Adrenal gland (tissue), 9 donors: ENCODE measurements at regions not wholly inside any gene's neighbourhood (a gene's known extent, or its start where the extent isn't known, plus 50 kb on each side); places are given as distances from the start of the nearest gene placed in this dataset.

ENCODE experiments used
- DNase-seq, 7 donors: peaks; one replicate each; pipeline ENCODE4 v3.0.0-alpha.2; 2019 to 2020
- H3K27ac ChIP-seq, 5 donors: fragments of 200-600 bp; sonication (generic) in 4 of 5; 1 replicate in 3 of 5; 2 replicates in 2 of 5; pipeline versions ENCODE4 v1.5.1 to v1.8.0; 2016 to 2020; ENCODE audit warnings: mild to moderate bottlenecking in 1 of 5
- H3K27me3 ChIP-seq: fragments of 200-600 bp; 2 replicates; pipeline ENCODE4 v1.8.0; 2021
- H3K36me3 ChIP-seq, 2 donors: fragments of 200-600 bp; replicated peaks in 1 of 2; 1 replicate in 1 of 2; 2 replicates in 1 of 2; pipeline versions ENCODE4 v1.5.1 to v1.8.0; 2018 to 2022
- H3K4me1 ChIP-seq, 2 donors: fragments of 200-600 bp; replicated peaks in 1 of 2; 1 replicate in 1 of 2; 2 replicates in 1 of 2; pipeline versions ENCODE4 v1.5.1 to v1.8.0; 2018 to 2021
- H3K4me3 ChIP-seq, 4 donors: fragments of 200-600 bp; sonication (generic) in 3 of 4; one replicate each; pipeline ENCODE4 v1.5.1; 2016 to 2018
- H3K9me3 ChIP-seq, 3 donors: fragments of 200-600 bp; sonication (generic) in 1 of 3; replicated peaks in 1 of 3; 1 replicate in 2 of 3; 2 replicates in 1 of 3; pipeline versions ENCODE4 v1.5.1 to v1.8.0; 2016 to 2021
- POLR2A ChIP-seq, 2 donors: fragments of 450-650 bp; IDR thresholded peaks; one replicate each; pipeline ENCODE4 v1.6.1; 2017; ENCODE audit warnings: antibody characterized with exemption in 2 of 2, mild to moderate bottlenecking in 2 of 2, moderate library complexity in 1 of 2
- WGBS, 4 donors: extraction: QIAGEN DNeasy Blood & Tissue Kit in 2 of 4; methylation state at CpG; one replicate each; pipeline versions ENCODE4 v1.1.5 to v1.1.7; 2013 to 2017; 5-methylcytosine and 5-hydroxymethylcytosine counted together
- intact Hi-C, 2 donors: fragments of 100-400 bp; cut with DNase I; formaldehyde crosslinking; loops; one replicate each; pipeline versions ENCODE4 v1.14.1 to v1.15.0; 2022 to 2023
- TF ChIP-seq, protein P1 (sequence below), 6 experiments: fragments of 450-650 bp in 4 of 6; fragments of 200-600 bp in 2 of 6; sonication (generic) in 1 of 6; IDR thresholded peaks; 1 replicate in 5 of 6; 2 replicates in 1 of 6; pipeline versions ENCODE4 v1.5.1 to v1.8.0; 2016 to 2021; ENCODE audit warnings: antibody characterized with exemption in 6 of 6, mild to moderate bottlenecking in 2 of 6, moderate library complexity in 1 of 6
- donor health status: healthy with polysubstance abuse.
- donor health status: Bipolar disorder and iron deficiency.
- donor health status: DM: yes; HTN: yes; CAD: no.
- donor health status: DM: no; HTN: no; CAD: no.
- donor health status: DM: no; HTN: no; CAD: no.

DNA sequence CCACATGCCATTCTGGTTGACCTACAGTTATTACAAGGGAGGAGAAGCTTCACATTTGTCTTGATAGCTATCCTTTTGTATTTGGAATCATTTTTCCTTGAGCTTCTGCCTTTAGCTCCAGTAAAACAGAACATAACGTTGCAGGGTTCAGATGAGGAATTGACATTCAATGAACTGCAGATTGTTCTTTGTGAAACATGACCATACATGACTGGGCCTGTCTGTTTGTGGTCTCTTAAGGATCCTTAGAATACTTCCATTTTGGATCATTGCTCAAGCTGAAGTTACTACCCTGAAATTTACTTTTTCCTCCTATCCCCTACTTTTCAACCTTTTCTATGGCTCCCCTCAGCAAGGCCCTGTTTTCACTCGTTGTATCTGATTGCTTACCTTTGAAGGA is 1281.7 kb upstream of the CELF4 start:
- Histone ChIP-seq H3K9me3 (no peaks in the 10 kb centered on the region), H3K4me1 (no peaks in the 10 kb centered on the region), H3K36me3 (no peaks in the 10 kb centered on the region), H3K27ac (no peak overlapping the region), H3K4me3 (no peak overlapping the region), H3K27me3 (no peaks in the 10 kb centered on the region)
- intact Hi-C loops: no loop called here
- 63 to 72% (median 64%) methylated on average over 2 of the region's 2 CpGs for WGBS, 4 donors
- no peak for DNase-seq
- TF ChIP-seq POLR2A (IDR thresholded peaks at IDR 0.05): no peak
- TF ChIP-seq, protein P1, sequence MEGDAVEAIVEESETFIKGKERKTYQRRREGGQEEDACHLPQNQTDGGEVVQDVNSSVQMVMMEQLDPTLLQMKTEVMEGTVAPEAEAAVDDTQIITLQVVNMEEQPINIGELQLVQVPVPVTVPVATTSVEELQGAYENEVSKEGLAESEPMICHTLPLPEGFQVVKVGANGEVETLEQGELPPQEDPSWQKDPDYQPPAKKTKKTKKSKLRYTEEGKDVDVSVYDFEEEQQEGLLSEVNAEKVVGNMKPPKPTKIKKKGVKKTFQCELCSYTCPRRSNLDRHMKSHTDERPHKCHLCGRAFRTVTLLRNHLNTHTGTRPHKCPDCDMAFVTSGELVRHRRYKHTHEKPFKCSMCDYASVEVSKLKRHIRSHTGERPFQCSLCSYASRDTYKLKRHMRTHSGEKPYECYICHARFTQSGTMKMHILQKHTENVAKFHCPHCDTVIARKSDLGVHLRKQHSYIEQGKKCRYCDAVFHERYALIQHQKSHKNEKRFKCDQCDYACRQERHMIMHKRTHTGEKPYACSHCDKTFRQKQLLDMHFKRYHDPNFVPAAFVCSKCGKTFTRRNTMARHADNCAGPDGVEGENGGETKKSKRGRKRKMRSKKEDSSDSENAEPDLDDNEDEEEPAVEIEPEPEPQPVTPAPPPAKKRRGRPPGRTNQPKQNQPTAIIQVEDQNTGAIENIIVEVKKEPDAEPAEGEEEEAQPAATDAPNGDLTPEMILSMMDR (IDR thresholded peaks at IDR 0.05): no peak

GRCh38 chr18:38843291-38843690 is 1277.7 kb upstream of the CELF4 start:
- WGBS, 4 donors: 39 to 63% (median 56%) methylated on average over 2 of the region's 2 CpGs
- DNase-seq: no peak
- intact Hi-C loops: no loop called here
- Histone ChIP-seq H3K27ac (no peak overlapping the region), H3K36me3 (no peaks in the 10 kb centered on the region), H3K4me3 (no peak overlapping the region), H3K9me3 (no peaks in the 10 kb centered on the region), H3K27me3 (no peaks in the 10 kb centered on the region), H3K4me1 (no peaks in the 10 kb centered on the region)
- no peak for TF ChIP-seq POLR2A (IDR thresholded peaks at IDR 0.05)
- TF ChIP-seq, protein P1 (IDR thresholded peaks at IDR 0.05): no peak

DNA sequence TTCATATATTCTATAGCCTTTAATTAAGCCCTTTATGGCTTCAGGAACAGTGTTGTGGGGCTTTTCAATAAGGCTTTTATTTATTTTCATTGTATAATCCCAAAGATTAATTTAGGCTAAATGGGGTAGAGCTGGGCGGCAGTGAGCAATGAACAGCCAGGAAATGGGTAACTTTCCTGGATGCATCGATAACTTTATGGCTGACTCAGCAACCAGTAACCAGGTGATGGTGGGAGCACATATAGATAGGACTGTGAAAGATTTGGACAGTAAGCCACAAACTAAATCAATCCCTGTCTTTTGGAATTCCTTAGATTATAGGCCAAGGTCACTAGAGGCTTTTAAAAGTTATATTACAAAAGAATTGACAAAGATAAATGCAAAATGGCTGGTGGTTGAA is 1260.6 kb upstream of the CELF4 start:
- Histone ChIP-seq H3K4me3 (no peak overlapping the region), H3K4me1 (no peaks in the 10 kb centered on the region), H3K36me3 (no peaks in the 10 kb centered on the region), H3K27ac (no peak overlapping the region), H3K9me3 (no peaks in the 10 kb centered on the region), H3K27me3 (no peaks in the 10 kb centered on the region)
- DNase-seq: no peak
- intact Hi-C loops: no loop called here
- WGBS, 4 donors: 88 to 94% (median 91%) methylated on average over 2 of the region's 2 CpGs
- TF ChIP-seq, protein P1 (IDR thresholded peaks at IDR 0.05): no peak
- TF ChIP-seq POLR2A (IDR thresholded peaks at IDR 0.05): no peak

GRCh38 chr18:38811209-38811608 is 1245.6 kb upstream of the CELF4 start:
- intact Hi-C loops: no loop called here
- WGBS, 4 donors: 61 to 76% (median 64%) methylated on average over 2 of the region's 2 CpGs

More at GRCh38 chr18:38811209-38811608, 1245.6 kb upstream of the CELF4 start:
- no peak overlapping the region for H3K27ac ChIP-seq
- no peaks in the 10 kb centered on the region for H3K9me3 ChIP-seq
- no peaks in the 10 kb centered on the region for H3K27me3 ChIP-seq
- no peaks in the 10 kb centered on the region for H3K36me3 ChIP-seq
- H3K4me1 ChIP-seq: no peaks in the 10 kb centered on the region
- no peak for DNase-seq
- no peak for TF ChIP-seq POLR2A (IDR thresholded peaks at IDR 0.05)
- TF ChIP-seq, protein P1 (IDR thresholded peaks at IDR 0.05): no peak
- H3K4me3 ChIP-seq: no peak overlapping the region
